ENCODE measurements at regions not wholly inside any gene's neighbourhood (a gene's known extent, or its start where the extent isn't known, plus 50 kb on each side); places are given as distances from the start of the nearest gene placed in this dataset.

DNA sequence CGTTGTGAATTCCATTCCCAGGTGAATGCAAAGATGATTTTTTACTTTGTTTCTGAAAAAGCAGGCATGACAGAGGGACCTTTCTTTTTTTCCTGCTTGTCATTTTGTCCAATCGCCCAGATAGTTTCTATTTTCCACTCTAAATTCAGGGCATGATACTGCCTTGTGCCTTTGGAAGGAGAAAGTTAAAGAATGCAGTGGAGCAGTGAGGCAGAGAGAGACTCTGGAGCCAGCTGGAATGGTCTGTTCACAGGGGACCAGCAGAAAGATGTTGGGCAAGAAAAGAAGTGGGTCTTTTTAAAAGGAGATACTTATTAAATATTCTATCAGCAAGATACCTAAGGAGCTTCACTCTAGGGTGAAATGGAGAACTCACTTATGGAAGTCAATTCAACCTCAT is 532.3 kb downstream of the BRINP1 start:
- Histone ChIP-seq H3K4me3 (ENCODE audit: insufficient read depth, low read depth, low read length) (no peak overlapping the region), H3K9me3 (ENCODE audit: insufficient read depth, low read depth, low read length) (no peaks in the 10 kb centered on the region), H3K27ac (ENCODE audit: low read depth, low read length) (no peak overlapping the region), H4K20me1 (ENCODE audit: insufficient read depth, low read length) (no peaks in the 10 kb centered on the region), H3K36me3 (ENCODE audit: insufficient read depth, low read length) (no peaks in the 10 kb centered on the region), H3K4me2 (ENCODE audit: low read length) (no peak overlapping the region), H2AFZ (ENCODE audit: low read depth, low read length) (no peak overlapping the region), H3K27me3 (ENCODE audit: insufficient read depth, low read length) (no peaks in the 10 kb centered on the region), H3K4me1 (ENCODE audit: insufficient read depth, low read length) (no peaks in the 10 kb centered on the region), H3K79me2 (ENCODE audit: insufficient read depth, low read length) (no peaks in the 10 kb centered on the region), H3K9ac (ENCODE audit: low read length) (no peak overlapping the region)
- H3K4me1 Mint-ChIP-seq (ENCODE audit: low read depth, unreplicated experiment), result no peaks in the 10 kb centered on the region
- DNase-seq (ENCODE audit: low read depth) (no peak), FAIRE-seq (no peak)
- H3K36me3 Mint-ChIP-seq (ENCODE audit: low read depth, unreplicated experiment), result no peaks in the 10 kb centered on the region
- H3K9me3 Mint-ChIP-seq (ENCODE audit: unreplicated experiment), result no peaks in the 10 kb centered on the region
- no peak for TF ChIP-seq EZH2 (IDR thresholded peaks at IDR 0.05; ENCODE audit: insufficient read depth, low read length)
- TF ChIP-seq, protein P1, sequence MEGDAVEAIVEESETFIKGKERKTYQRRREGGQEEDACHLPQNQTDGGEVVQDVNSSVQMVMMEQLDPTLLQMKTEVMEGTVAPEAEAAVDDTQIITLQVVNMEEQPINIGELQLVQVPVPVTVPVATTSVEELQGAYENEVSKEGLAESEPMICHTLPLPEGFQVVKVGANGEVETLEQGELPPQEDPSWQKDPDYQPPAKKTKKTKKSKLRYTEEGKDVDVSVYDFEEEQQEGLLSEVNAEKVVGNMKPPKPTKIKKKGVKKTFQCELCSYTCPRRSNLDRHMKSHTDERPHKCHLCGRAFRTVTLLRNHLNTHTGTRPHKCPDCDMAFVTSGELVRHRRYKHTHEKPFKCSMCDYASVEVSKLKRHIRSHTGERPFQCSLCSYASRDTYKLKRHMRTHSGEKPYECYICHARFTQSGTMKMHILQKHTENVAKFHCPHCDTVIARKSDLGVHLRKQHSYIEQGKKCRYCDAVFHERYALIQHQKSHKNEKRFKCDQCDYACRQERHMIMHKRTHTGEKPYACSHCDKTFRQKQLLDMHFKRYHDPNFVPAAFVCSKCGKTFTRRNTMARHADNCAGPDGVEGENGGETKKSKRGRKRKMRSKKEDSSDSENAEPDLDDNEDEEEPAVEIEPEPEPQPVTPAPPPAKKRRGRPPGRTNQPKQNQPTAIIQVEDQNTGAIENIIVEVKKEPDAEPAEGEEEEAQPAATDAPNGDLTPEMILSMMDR (IDR thresholded peaks at IDR 0.05; ENCODE audit: insufficient read depth, low read depth, low read length), result no peak
- no peak overlapping the region for H3K27ac Mint-ChIP-seq (ENCODE audit: unreplicated experiment)
- H3K27me3 Mint-ChIP-seq (ENCODE audit: low read depth, unreplicated experiment), result no peaks in the 10 kb centered on the region
- no peak overlapping the region for H3K4me3 Mint-ChIP-seq (ENCODE audit: unreplicated experiment)

DNA sequence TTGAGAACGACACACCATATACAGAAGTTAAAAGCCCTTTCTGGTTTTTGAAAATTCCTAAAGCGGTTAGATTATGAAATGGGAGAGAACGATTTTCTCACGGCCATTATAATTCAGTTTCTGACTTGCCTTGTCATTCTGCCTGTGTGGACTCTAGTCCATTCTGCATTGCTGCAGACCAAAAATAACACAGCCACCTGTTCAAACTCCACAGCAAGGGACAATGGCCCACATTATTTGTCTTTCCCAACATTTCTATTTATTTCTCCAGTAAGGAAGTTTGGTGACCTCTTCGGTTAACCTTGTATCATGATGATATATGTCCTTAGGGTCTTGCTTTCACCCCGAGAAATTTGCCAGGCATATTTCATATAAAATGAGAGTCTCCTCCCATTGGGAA is 497.7 kb downstream of the BRINP1 start:
- FAIRE-seq (no peak), DNase-seq (ENCODE audit: low read depth) (no peak)
- H2AFZ ChIP-seq (ENCODE audit: low read depth, low read length), result no peak overlapping the region
- no peaks in the 10 kb centered on the region for H3K4me1 ChIP-seq (ENCODE audit: insufficient read depth, low read length)
- no peaks in the 10 kb centered on the region for H3K36me3 Mint-ChIP-seq (ENCODE audit: low read depth, unreplicated experiment)
- no peaks in the 10 kb centered on the region for H3K9me3 Mint-ChIP-seq (ENCODE audit: unreplicated experiment)
- no peak overlapping the region for H3K9ac ChIP-seq (ENCODE audit: low read length)
- no peak overlapping the region for H3K27ac ChIP-seq (ENCODE audit: low read depth, low read length)
- H3K4me1 Mint-ChIP-seq (ENCODE audit: low read depth, unreplicated experiment), result peaks cover 6% of the 10 kb centered on the region
- no peaks in the 10 kb centered on the region for H4K20me1 ChIP-seq (ENCODE audit: insufficient read depth, low read length)
- H3K4me2 ChIP-seq (ENCODE audit: low read length), result no peak overlapping the region
- H3K9me3 ChIP-seq (ENCODE audit: insufficient read depth, low read depth, low read length), result no peaks in the 10 kb centered on the region
- H3K4me3 ChIP-seq (ENCODE audit: insufficient read depth, low read depth, low read length), result no peak overlapping the region
- H3K27me3 ChIP-seq (ENCODE audit: insufficient read depth, low read length), result no peaks in the 10 kb centered on the region
- H3K79me2 ChIP-seq (ENCODE audit: insufficient read depth, low read length), result no peaks in the 10 kb centered on the region
- H3K36me3 ChIP-seq (ENCODE audit: insufficient read depth, low read length), result no peaks in the 10 kb centered on the region
- no peak overlapping the region for H3K27ac Mint-ChIP-seq (ENCODE audit: unreplicated experiment)
- no peaks in the 10 kb centered on the region for H3K27me3 Mint-ChIP-seq (ENCODE audit: low read depth, unreplicated experiment)
- H3K4me3 Mint-ChIP-seq (ENCODE audit: unreplicated experiment), result no peak overlapping the region
- TF ChIP-seq, protein P1 (IDR thresholded peaks at IDR 0.05; ENCODE audit: insufficient read depth, low read depth, low read length), result no peak
- no peak for TF ChIP-seq EZH2 (IDR thresholded peaks at IDR 0.05; ENCODE audit: insufficient read depth, low read length)

DNA sequence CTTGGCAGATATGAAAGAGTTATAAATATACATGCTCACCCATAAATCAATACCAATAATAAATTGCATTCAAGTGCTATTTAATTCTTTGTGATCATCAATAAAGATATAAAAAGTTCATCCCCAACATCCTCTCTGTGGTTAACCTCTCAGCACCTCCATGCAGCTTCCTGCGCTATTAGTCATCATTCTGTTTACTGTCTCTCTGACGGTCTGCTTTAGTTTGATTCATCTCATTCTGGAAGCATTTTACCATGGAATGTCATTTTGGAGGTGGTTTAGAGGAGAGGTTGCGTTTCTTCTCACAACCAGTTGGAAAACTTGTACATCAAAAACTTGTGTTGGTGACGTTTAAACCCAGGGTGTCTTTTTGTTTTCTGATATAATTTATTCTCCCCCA is 486.6 kb downstream of the BRINP1 start:
- Histone ChIP-seq H4K20me1 (ENCODE audit: insufficient read depth, low read length) (no peaks in the 10 kb centered on the region), H2AFZ (ENCODE audit: low read depth, low read length) (no peak overlapping the region), H3K4me3 (ENCODE audit: insufficient read depth, low read depth, low read length) (no peak overlapping the region), H3K36me3 (ENCODE audit: insufficient read depth, low read length) (no peaks in the 10 kb centered on the region), H3K9me3 (ENCODE audit: insufficient read depth, low read depth, low read length) (no peaks in the 10 kb centered on the region), H3K4me1 (ENCODE audit: insufficient read depth, low read length) (peaks cover 8% of the 10 kb centered on the region), H3K79me2 (ENCODE audit: insufficient read depth, low read length) (no peaks in the 10 kb centered on the region), H3K4me2 (ENCODE audit: low read length) (peak overlapping the region; percentile 12), H3K27ac (ENCODE audit: low read depth, low read length) (no peak overlapping the region), H3K9ac (ENCODE audit: low read length) (no peak overlapping the region), H3K27me3 (ENCODE audit: insufficient read depth, low read length) (no peaks in the 10 kb centered on the region)
- DNase-seq (ENCODE audit: low read depth) (peak; percentile 85), FAIRE-seq (peak; percentile 60)
- Mint-ChIP-seq H3K36me3 (ENCODE audit: low read depth, unreplicated experiment) (no peaks in the 10 kb centered on the region), H3K4me3 (ENCODE audit: unreplicated experiment) (no peak overlapping the region), H3K27ac (ENCODE audit: unreplicated experiment) (peak overlapping the region; percentile 51), H3K27me3 (ENCODE audit: low read depth, unreplicated experiment) (peaks cover 4% of the 10 kb centered on the region), H3K4me1 (ENCODE audit: low read depth, unreplicated experiment) (peaks cover 23% of the 10 kb centered on the region), H3K9me3 (ENCODE audit: unreplicated experiment) (no peaks in the 10 kb centered on the region)
- TF ChIP-seq, protein P1 (IDR thresholded peaks at IDR 0.05; ENCODE audit: insufficient read depth, low read depth, low read length), result no peak
- no peak for TF ChIP-seq EZH2 (IDR thresholded peaks at IDR 0.05; ENCODE audit: insufficient read depth, low read length)

Data from astrocyte (in vitro differentiated cells and primary cell).